HG02798 (cell line): ENCODE measurements at regions not wholly inside any gene's neighbourhood (a gene's known extent, or its start where the extent isn't known, plus 50 kb on each side); places are given as distances from the start of the nearest gene placed in this dataset.
"Not testable (repeated sequence)": the region's sequence is repeated elsewhere in the genome, so short reads cannot be mapped to it uniquely, and the experiment has no call there.

Experiments
- ATAC-seq: cut with Tn5 transposase; IDR thresholded peaks from one replicate; pipeline ENCODE4 v1.9.1; 2021; ENCODE audit warnings: mild to moderate bottlenecking; ENCODE audit not compliant: unreplicated experiment, poor library complexity

GRCh38 chr13:111696121-111696520 lies 370.8 kb upstream of the SOX1 start:
- ATAC-seq: not testable (repeated sequence)

GRCh38 chr13:111702059-111702458 lies 364.9 kb upstream of the SOX1 start:
- ATAC-seq: not testable (repeated sequence)
